Thyroid gland (tissue), 4 donors: ENCODE measurements at regions not wholly inside any gene's neighbourhood (a gene's known extent, or its start where the extent isn't known, plus 50 kb on each side); places are given as distances from the start of the nearest gene placed in this dataset.
A peak's percentile ranks its signal among the peaks of the same experiment; 100 is the strongest.

Experiments
- DNase-seq, 2 donors: peaks; one replicate each; pipeline ENCODE4 v3.0.0-alpha.2; 2019
- H3K27ac ChIP-seq, 3 donors: fragments of 200-600 bp; sonication (generic); 1 replicate in 2 of 3; 2 replicates in 1 of 3; pipeline ENCODE4 v1.5.1; 2016 to 2019; ENCODE audit warnings: mild to moderate bottlenecking in 1 of 3, moderate library complexity in 1 of 3
- H3K27me3 ChIP-seq: fragments of 200-600 bp; sonication (generic); one replicate; pipeline ENCODE4 v1.5.1; 2019
- H3K36me3 ChIP-seq, 2 donors: fragments of 200-600 bp; sonication (generic); one replicate each; pipeline ENCODE4 v1.5.1; 2016 to 2019
- H3K4me1 ChIP-seq, 2 donors: fragments of 200-600 bp; sonication (generic); one replicate each; pipeline ENCODE4 v1.5.1; 2017 to 2019
- H3K4me3 ChIP-seq, 3 donors: fragments of 200-600 bp; sonication (generic); replicated peaks in 1 of 3; 1 replicate in 2 of 3; 2 replicates in 1 of 3; pipeline ENCODE4 v1.5.1; 2016; ENCODE audit warnings: mild to moderate bottlenecking in 1 of 3
- H3K9me3 ChIP-seq: fragments of 200-600 bp; sonication (generic); one replicate; pipeline ENCODE4 v1.5.1; 2017
- POLR2A ChIP-seq, 2 donors: fragments of 450-650 bp; IDR thresholded peaks; one replicate each; pipeline ENCODE4 v1.6.1; 2017; ENCODE audit warnings: antibody characterized with exemption in 2 of 2, mild to moderate bottlenecking in 2 of 2, moderate library complexity in 1 of 2
- WGBS, 2 donors: methylation state at CpG; one replicate each; pipeline ENCODE4 v1.1.5; 2017; 5-methylcytosine and 5-hydroxymethylcytosine counted together
- intact Hi-C: fragments of 100-400 bp; cut with DNase I; formaldehyde crosslinking; loops from one replicate; pipeline ENCODE4 v1.15.1; 2023
- TF ChIP-seq, protein P1 (sequence below), 6 experiments: fragments of 200-600 bp in 3 of 6; fragments of 450-650 bp in 3 of 6; sonication (generic) in 3 of 6; IDR thresholded peaks; one replicate each; pipeline ENCODE4 v1.5.1; 2016 to 2019; ENCODE audit warnings: antibody characterized with exemption in 6 of 6, mild to moderate bottlenecking in 2 of 6, inconsistent platforms in 1 of 6, moderate library complexity in 1 of 6

DNA sequence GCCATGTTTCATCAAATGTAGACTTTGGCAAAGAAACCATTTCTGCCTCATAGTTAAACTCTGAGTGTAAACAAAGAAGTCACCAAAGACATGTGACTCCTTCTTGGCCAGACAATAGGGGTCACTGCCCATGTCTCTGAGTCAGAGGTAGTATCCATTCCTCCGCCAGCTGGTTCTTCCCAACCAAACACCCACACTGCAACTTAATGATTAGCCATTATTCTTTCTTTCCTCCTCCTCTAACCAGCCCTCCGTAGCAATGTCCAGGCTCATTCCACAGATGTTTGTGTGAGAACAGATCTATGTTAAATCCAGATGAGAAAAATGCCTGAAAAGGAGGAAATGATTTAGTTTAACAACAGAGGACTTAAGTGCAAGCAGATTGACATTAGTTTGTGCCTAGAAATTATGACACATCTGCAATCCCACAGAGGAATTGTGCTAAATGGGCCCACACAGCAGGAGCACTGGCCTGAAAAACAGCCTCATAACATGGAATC, 127.9 kb upstream of the SH3BP4 start:
- Histone ChIP-seq H3K4me1 (no peaks in the 10 kb centered on the region), H3K27me3 (no peaks in the 10 kb centered on the region), H3K36me3 (no peaks in the 10 kb centered on the region), H3K9me3 (no peaks in the 10 kb centered on the region), H3K4me3 (no peak overlapping the region), H3K27ac (peak overlapping the region in 1 of 3 donors; percentile 13)
- TF ChIP-seq, protein P1, sequence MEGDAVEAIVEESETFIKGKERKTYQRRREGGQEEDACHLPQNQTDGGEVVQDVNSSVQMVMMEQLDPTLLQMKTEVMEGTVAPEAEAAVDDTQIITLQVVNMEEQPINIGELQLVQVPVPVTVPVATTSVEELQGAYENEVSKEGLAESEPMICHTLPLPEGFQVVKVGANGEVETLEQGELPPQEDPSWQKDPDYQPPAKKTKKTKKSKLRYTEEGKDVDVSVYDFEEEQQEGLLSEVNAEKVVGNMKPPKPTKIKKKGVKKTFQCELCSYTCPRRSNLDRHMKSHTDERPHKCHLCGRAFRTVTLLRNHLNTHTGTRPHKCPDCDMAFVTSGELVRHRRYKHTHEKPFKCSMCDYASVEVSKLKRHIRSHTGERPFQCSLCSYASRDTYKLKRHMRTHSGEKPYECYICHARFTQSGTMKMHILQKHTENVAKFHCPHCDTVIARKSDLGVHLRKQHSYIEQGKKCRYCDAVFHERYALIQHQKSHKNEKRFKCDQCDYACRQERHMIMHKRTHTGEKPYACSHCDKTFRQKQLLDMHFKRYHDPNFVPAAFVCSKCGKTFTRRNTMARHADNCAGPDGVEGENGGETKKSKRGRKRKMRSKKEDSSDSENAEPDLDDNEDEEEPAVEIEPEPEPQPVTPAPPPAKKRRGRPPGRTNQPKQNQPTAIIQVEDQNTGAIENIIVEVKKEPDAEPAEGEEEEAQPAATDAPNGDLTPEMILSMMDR (IDR thresholded peaks at IDR 0.05), result no peak
- TF ChIP-seq POLR2A (IDR thresholded peaks at IDR 0.05), result no peak
- DNase-seq, result no peak
- intact Hi-C loops, result no loop called here
- WGBS, 2 donors, result 49 to 67% methylated on average over 2 of the region's 2 CpGs

DNA sequence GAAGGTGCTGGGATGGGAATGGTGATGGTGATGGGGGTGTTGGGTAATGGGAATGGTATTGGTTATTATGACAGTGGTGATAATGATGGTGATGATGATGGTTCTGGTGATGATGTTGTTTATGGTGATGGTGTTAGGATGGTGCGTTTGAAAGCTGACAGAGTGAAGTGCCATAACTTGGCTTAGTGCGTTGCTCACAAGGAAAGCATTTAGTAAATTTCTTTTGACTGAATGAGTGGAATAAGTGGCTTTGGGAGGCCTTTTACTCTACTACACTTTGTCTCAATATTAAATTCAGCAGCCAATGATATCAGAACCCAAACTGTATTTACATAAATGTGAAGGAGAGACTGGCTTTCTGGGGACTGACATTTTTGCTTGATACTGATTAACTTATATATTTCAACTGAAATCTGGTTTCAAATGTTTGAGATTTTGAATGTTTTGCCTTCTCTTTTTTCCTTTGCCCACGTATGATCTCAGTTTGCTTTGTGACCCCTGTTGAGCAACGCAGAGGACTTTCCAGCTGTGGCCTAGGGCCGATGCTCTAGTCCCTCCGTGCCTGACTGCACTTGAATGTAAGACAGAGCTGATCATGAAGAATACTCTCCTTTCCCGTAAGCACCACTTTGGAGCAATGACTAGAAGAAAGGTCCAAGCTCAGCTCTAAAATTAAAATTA, 128.5 kb upstream of the SH3BP4 start:
- H3K9me3 ChIP-seq, result no peaks in the 10 kb centered on the region
- H3K27me3 ChIP-seq, result no peaks in the 10 kb centered on the region
- TF ChIP-seq POLR2A (IDR thresholded peaks at IDR 0.05), result no peak
- TF ChIP-seq, protein P1 (IDR thresholded peaks at IDR 0.05), result no peak
- H3K4me3 ChIP-seq, result no peak overlapping the region
- DNase-seq, result no peak
- WGBS, 2 donors, result 51 to 54% methylated on average over 7 of the region's 7 CpGs
- H3K36me3 ChIP-seq, result no peaks in the 10 kb centered on the region
- intact Hi-C loops, result no loop called here
- H3K4me1 ChIP-seq, result no peaks in the 10 kb centered on the region
- H3K27ac ChIP-seq, result no peak overlapping the region

DNA sequence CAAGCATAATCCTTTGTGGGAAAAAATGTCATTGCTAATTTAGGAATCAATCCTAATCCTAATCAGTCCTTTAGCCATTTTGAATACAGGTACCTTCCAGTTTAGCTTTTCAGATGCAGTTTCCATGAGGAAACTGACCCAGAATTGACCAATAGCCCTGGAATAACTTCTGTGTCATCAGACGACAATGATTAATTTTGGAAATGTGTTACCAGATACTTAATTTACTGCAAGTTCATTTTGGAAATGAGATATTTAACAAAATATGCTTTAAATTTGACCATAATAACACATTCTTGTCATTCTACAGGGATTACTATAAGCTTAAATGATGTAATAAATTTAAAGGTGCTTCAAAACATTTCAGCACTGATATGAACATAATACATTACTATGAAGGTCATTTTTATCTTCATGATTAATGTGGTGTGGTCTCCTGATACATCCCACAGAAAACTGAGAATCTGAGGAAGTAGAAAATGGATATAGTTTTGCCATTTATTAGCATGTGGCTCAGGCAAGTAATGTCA, 129.8 kb upstream of the SH3BP4 start:
- no peak for TF ChIP-seq POLR2A (IDR thresholded peaks at IDR 0.05)
- TF ChIP-seq, protein P1 (IDR thresholded peaks at IDR 0.05), result no peak
- H3K27ac ChIP-seq, result no peak overlapping the region
- H3K27me3 ChIP-seq, result no peaks in the 10 kb centered on the region
- H3K9me3 ChIP-seq, result no peaks in the 10 kb centered on the region
- H3K36me3 ChIP-seq, result no peaks in the 10 kb centered on the region
- 93 to 100% methylated on average over 1 of the region's 1 CpG for WGBS, 2 donors
- no peak for DNase-seq
- H3K4me3 ChIP-seq, result no peak overlapping the region
- intact Hi-C loops, result no loop called here
- H3K4me1 ChIP-seq, result no peaks in the 10 kb centered on the region

DNA sequence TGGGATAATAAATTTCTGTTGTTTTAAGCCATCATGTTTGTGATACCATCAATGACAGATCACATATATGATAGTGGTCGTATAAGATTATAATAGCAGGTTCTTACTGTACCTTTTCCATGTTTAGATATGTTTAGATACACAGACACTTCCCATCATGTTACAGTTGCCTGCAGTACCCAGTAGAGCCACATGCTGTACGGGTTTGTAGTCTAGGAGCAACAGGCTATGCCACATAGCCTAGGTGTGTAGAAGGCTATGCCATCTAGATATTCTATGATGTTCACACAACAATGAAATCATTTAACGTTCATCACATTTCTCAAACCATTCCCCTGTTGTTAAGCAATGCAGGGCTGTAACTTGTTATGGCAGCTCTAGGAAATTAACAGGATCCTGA, 132.9 kb upstream of the SH3BP4 start:
- no peak for DNase-seq
- no peaks in the 10 kb centered on the region for H3K27me3 ChIP-seq
- H3K4me1 ChIP-seq, result no peaks in the 10 kb centered on the region
- no peak overlapping the region for H3K4me3 ChIP-seq
- no peak overlapping the region for H3K27ac ChIP-seq
- WGBS, 2 donors, result 86 to 91% methylated on average over 3 of the region's 3 CpGs
- intact Hi-C loops, result no loop called here
- TF ChIP-seq, protein P1 (IDR thresholded peaks at IDR 0.05), result no peak
- no peak for TF ChIP-seq POLR2A (IDR thresholded peaks at IDR 0.05)
- H3K9me3 ChIP-seq, result no peaks in the 10 kb centered on the region
- H3K36me3 ChIP-seq, result no peaks in the 10 kb centered on the region

DNA sequence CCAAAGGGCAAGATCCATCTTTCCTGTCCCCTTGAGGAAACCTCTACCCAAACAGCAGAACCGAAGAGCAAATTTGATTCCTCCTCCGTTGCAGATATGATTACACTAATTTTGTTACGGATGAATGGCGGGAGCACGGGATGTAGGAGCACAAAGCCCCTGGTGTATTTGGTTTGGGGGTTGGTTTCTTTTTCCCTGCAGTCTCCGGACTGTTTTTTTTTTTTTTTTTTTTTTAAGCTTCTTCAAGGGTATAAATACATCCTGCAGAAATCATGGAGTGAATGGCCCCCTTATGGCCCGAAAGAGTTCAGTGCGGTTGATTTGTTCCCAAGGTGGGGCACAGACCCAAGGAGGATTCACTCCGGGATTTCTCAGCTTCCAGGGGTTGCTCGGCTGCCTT, 135.3 kb upstream of the SH3BP4 start:
- TF ChIP-seq, protein P1 (IDR thresholded peaks at IDR 0.05), result no peak
- no peak for TF ChIP-seq POLR2A (IDR thresholded peaks at IDR 0.05)
- no peak for DNase-seq
- 68 to 80% methylated on average over 10 of the region's 10 CpGs for WGBS, 2 donors
- no peaks in the 10 kb centered on the region for H3K27me3 ChIP-seq
- H3K36me3 ChIP-seq, result no peaks in the 10 kb centered on the region
- H3K9me3 ChIP-seq, result no peaks in the 10 kb centered on the region
- intact Hi-C loops, result no loop called here
- no peak overlapping the region for H3K27ac ChIP-seq
- H3K4me1 ChIP-seq, result no peaks in the 10 kb centered on the region
- H3K4me3 ChIP-seq, result no peak overlapping the region
